ENCODE measurements at regions not wholly inside any gene's neighbourhood (a gene's known extent, or its start where the extent isn't known, plus 50 kb on each side); places are given as distances from the start of the nearest gene placed in this dataset.

- TF ChIP-seq CTCF (conservative IDR thresholded peaks at IDR 0.05; ENCODE audit: low read length) (no peak), EZH2phosphoT487 (IDR thresholded peaks at IDR 0.05; ENCODE audit: borderline replicate concordance) (no peak)
These were observed 622.8 kb downstream of the BRD1 start for GRCh38 chr22:49204599-49205482.
